Uterus (tissue), 2 donors: ENCODE measurements at regions not wholly inside any gene's neighbourhood (a gene's known extent, or its start where the extent isn't known, plus 50 kb on each side); places are given as distances from the start of the nearest gene placed in this dataset.

ENCODE experiments used
- CTCF ChIP-seq, 4 experiments: fragments of 200-600 bp in 2 of 4; fragments of 450-650 bp in 2 of 4; sonication (generic) in 2 of 4; IDR thresholded peaks; one replicate each; pipeline ENCODE4 v1.5.1; 2016 to 2019; ENCODE audit warnings: antibody characterized with exemption in 4 of 4, mild to moderate bottlenecking in 2 of 4, moderate library complexity in 1 of 4
- POLR2A ChIP-seq, 2 donors: fragments of 450-650 bp; IDR thresholded peaks; one replicate each; pipeline ENCODE4 v1.6.1; 2016; ENCODE audit warnings: antibody characterized with exemption in 2 of 2, mild to moderate bottlenecking in 1 of 2, moderate library complexity in 1 of 2

GRCh38 chr18:33923980-33924379, 300.7 kb downstream of the NOL4 start:
- TF ChIP-seq POLR2A (IDR thresholded peaks at IDR 0.05) (no peak), CTCF (IDR thresholded peaks at IDR 0.05) (no peak)
